ENCODE measurements at regions not wholly inside any gene's neighbourhood (a gene's known extent, or its start where the extent isn't known, plus 50 kb on each side); places are given as distances from the start of the nearest gene placed in this dataset.

- 75 to 84% (median 79%) methylated on average over 2 of the region's 2 CpGs for WGBS, 3 donors
- Histone ChIP-seq H3K27ac (no peak overlapping the region), H3K36me3 (no peaks in the 10 kb centered on the region), H3K27me3 (no peaks in the 10 kb centered on the region), H3K4me1 (ENCODE audit: insufficient read depth) (no peaks in the 10 kb centered on the region), H3K4me3 (no peak overlapping the region), H3K9me3 (no peaks in the 10 kb centered on the region)
- DNase-seq = no peak
- intact Hi-C loops (cut with DNase I) = no loop called here
- no peak for TF ChIP-seq CTCF (IDR thresholded peaks at IDR 0.05)
- TF ChIP-seq POLR2A (IDR thresholded peaks at IDR 0.05) = no peak
- TF ChIP-seq EP300 (IDR thresholded peaks at IDR 0.05) = no peak
Observed at GRCh38 chr9:28177142-28177541, 603.9 kb upstream of the C9orf72 start.

- Histone ChIP-seq H3K4me1 (ENCODE audit: insufficient read depth) (no peaks in the 10 kb centered on the region), H3K36me3 (no peaks in the 10 kb centered on the region), H3K9me3 (no peaks in the 10 kb centered on the region), H3K27ac (no peak overlapping the region), H3K27me3 (no peaks in the 10 kb centered on the region), H3K4me3 (no peak overlapping the region)
- WGBS, 3 donors = 87 to 90% (median 90%) methylated on average over 4 of the region's 4 CpGs
- intact Hi-C loops (cut with DNase I) = no loop called here
- TF ChIP-seq POLR2A (IDR thresholded peaks at IDR 0.05) = no peak
- no peak for TF ChIP-seq EP300 (IDR thresholded peaks at IDR 0.05)
- no peak for TF ChIP-seq CTCF (IDR thresholded peaks at IDR 0.05)
- no peak for DNase-seq
Observed at GRCh38 chr9:28177925-28178324, 604.6 kb upstream of the C9orf72 start.

GRCh38 chr9:28179893-28180292, 606.6 kb upstream of the C9orf72 start:
- no peak overlapping the region for H3K27ac ChIP-seq
- no peaks in the 10 kb centered on the region for H3K27me3 ChIP-seq
- 69 to 76% (median 74%) methylated on average over 2 of the region's 2 CpGs for WGBS, 3 donors
- H3K36me3 ChIP-seq = no peaks in the 10 kb centered on the region
- H3K4me1 ChIP-seq (ENCODE audit: insufficient read depth) = no peaks in the 10 kb centered on the region
- intact Hi-C loops (cut with DNase I) = no loop called here
- TF ChIP-seq CTCF (IDR thresholded peaks at IDR 0.05) (no peak), POLR2A (IDR thresholded peaks at IDR 0.05) (no peak), EP300 (IDR thresholded peaks at IDR 0.05) (no peak)
- no peak for DNase-seq
- no peak overlapping the region for H3K4me3 ChIP-seq
- H3K9me3 ChIP-seq = no peaks in the 10 kb centered on the region

GRCh38 chr9:28190981-28191380, 617.7 kb upstream of the C9orf72 start:
- Histone ChIP-seq H3K36me3 (no peaks in the 10 kb centered on the region), H3K27me3 (no peaks in the 10 kb centered on the region), H3K27ac (no peak overlapping the region), H3K4me1 (ENCODE audit: insufficient read depth) (no peaks in the 10 kb centered on the region), H3K9me3 (no peaks in the 10 kb centered on the region), H3K4me3 (no peak overlapping the region)
- TF ChIP-seq POLR2A (IDR thresholded peaks at IDR 0.05) (no peak), CTCF (IDR thresholded peaks at IDR 0.05) (no peak), EP300 (IDR thresholded peaks at IDR 0.05) (no peak)
- DNase-seq = no peak
- intact Hi-C loops (cut with DNase I) = no loop called here
- 4 to 28% (median 12%) methylated on average over 2 of the region's 2 CpGs for WGBS, 3 donors

- no peaks in the 10 kb centered on the region for H3K27me3 ChIP-seq
- no peak for TF ChIP-seq CTCF (IDR thresholded peaks at IDR 0.05)
- H3K27ac ChIP-seq = no peak overlapping the region
- H3K36me3 ChIP-seq = no peaks in the 10 kb centered on the region
- no peaks in the 10 kb centered on the region for H3K9me3 ChIP-seq
- no peaks in the 10 kb centered on the region for H3K4me1 ChIP-seq (ENCODE audit: insufficient read depth)
- intact Hi-C loops (cut with DNase I) = no loop called here
- H3K4me3 ChIP-seq = no peak overlapping the region
- no peak for DNase-seq
Observed at GRCh38 chr9:28197653-28198052, 624.4 kb upstream of the C9orf72 start.

All from ovary (tissue), 7 donors.